Panc1 (cell line): ENCODE measurements at regions not wholly inside any gene's neighbourhood (a gene's known extent, or its start where the extent isn't known, plus 50 kb on each side); places are given as distances from the start of the nearest gene placed in this dataset.

Experiments
- ATAC-seq: fragments of 200-7000 bp; cut with Tn5 transposase; 2 replicates; pipeline ENCODE4 v1.9.1; 2020; ENCODE audit warnings: mild to moderate bottlenecking, moderate library complexity
- BruUV-seq: library from RNA; stranded (reverse); fragments of 400-500 nt; replicated peaks from 2 replicates; lab custom pipeline; 2021; lab: Mats Ljungman, UMichigan
- CTCF ChIA-PET: fragments of 300-600 bp; sonication (Branson Sonifier 250); formaldehyde crosslinking; loops from one replicate; lab custom pipeline; 2022; ENCODE audit warnings: antibody characterized with exemption; lab: Charles Lee
- POLR2A ChIA-PET: fragments of 300-600 bp; sonication (Branson Sonifier 250); formaldehyde crosslinking; loops from one replicate; lab custom pipeline; 2022; ENCODE audit warnings: antibody characterized with exemption; lab: Charles Lee
- DNase-seq: peaks from one replicate; pipeline ENCODE4 v3.0.0-alpha.2; 2010; ENCODE audit warnings: low read depth, low spot score
- H3K27ac ChIP-seq: 2 replicates; pipeline ENCODE4 v1.5.1; 2011; ENCODE audit warnings: mild to moderate bottlenecking, low read length, inconsistent platforms
- H3K27me3 ChIP-seq: fragments of 200-500 bp; sonication (Bioruptor generic); 2 replicates; pipeline ENCODE4 v1.6.0; 2014; ENCODE audit warnings: low read length, inconsistent platforms; ENCODE audit not compliant: control insufficient read depth, insufficient read depth
- H3K36me3 ChIP-seq: fragments of 200-500 bp; sonication (Bioruptor generic); 2 replicates; pipeline ENCODE4 v1.5.1; 2014; ENCODE audit warnings: inconsistent platforms, mild to moderate bottlenecking, low read length, moderate library complexity; ENCODE audit not compliant: control insufficient read depth, insufficient read depth
- H3K4me1 ChIP-seq: 2 replicates; pipeline ENCODE4 v1.5.1; 2011; ENCODE audit warnings: inconsistent platforms, mild to moderate bottlenecking, low read length, moderate library complexity; ENCODE audit not compliant: control insufficient read depth, insufficient read depth
- H3K4me3 ChIP-seq, 2 experiments: 2 replicates each; pipeline ENCODE4 v1.5.1; 2011 to 2012; ENCODE audit warnings: low read depth in 2 of 2, low read length in 2 of 2, mild to moderate bottlenecking in 2 of 2, inconsistent platforms in 1 of 2, moderate library complexity in 1 of 2
- H3K9me3 ChIP-seq: fragments of 200-500 bp; sonication (Bioruptor generic); 2 replicates; pipeline ENCODE4 v1.5.1; 2014; ENCODE audit warnings: low read depth, mild to moderate bottlenecking, inconsistent platforms, low read length, moderate library complexity; ENCODE audit not compliant: control insufficient read depth, insufficient read depth
- POLR2AphosphoS5 ChIP-seq: IDR thresholded peaks from 2 replicates; pipeline ENCODE4 v1.6.1; 2012; ENCODE audit warnings: mild to moderate bottlenecking, low read depth, low read length, moderate library complexity
- SIN3A ChIP-seq: IDR thresholded peaks from 2 replicates; pipeline ENCODE4 v1.6.1; 2012; ENCODE audit warnings: low read depth, mild to moderate bottlenecking, low read length, moderate library complexity, borderline replicate concordance; ENCODE audit not compliant: insufficient read depth
- TCF7L2 ChIP-seq: IDR thresholded peaks from 2 replicates; pipeline ENCODE4 v1.6.1; 2011; ENCODE audit warnings: mild to moderate bottlenecking, low read depth, low read length, inconsistent platforms
- in situ Hi-C: cut with HindIII; loops from 2 replicates; pipeline ENCODE4 v1.10.0; 2016; ENCODE audit warnings: low sequenced_read_pairs, low pct_unique_long_range_greater_than_20kb
- intact Hi-C: fragments of 100-400 bp; cut with micrococcal nuclease; formaldehyde crosslinking; loops from one replicate; pipeline ENCODE4 v1.10.0; 2022; ENCODE audit not compliant: unreplicated experiment
- TF ChIP-seq, protein P1 (sequence below): fragments of 450-650 bp; IDR thresholded peaks from 2 replicates; pipeline ENCODE4 v1.5.1; 2017; ENCODE audit warnings: mild to moderate bottlenecking
- TF ChIP-seq, protein P2 (sequence below), 2 experiments: IDR thresholded peaks; 2 replicates each; pipeline ENCODE4 v1.6.1; 2011 to 2012; ENCODE audit warnings: low read depth in 2 of 2, control low read depth in 1 of 2, low read length in 1 of 2, mild to moderate bottlenecking in 1 of 2, moderate library complexity in 1 of 2; ENCODE audit not compliant: insufficient read depth in 1 of 2

DNA sequence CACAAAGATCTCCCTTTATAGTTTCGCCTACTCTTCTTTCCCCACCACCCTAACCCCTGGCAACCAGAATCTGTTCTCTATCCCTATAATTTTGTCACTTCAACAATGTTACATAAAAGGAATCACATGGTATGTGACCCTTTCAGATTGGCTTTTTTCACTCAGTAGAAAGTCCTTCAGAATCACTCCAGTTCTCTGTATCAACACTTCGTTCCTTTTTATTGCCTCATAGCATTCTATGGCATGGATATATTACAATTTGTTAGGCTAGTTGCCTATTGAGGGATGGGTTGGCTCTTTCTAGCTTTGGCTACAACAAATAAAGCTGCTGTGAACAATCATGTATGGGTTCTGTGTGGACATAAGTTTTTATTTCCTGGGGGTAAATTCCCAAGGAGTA lies 163.1 kb downstream of the RPIA start:
- Histone ChIP-seq H3K4me1 (no peaks in the 10 kb centered on the region; the same call in 1 of the 2 replicates), H3K9me3 (no peaks in the 10 kb centered on the region), H3K27ac (no peak overlapping the region), H3K4me3 (no peak overlapping the region), H3K27me3 (peaks cover 3% of the 10 kb centered on the region; the same call in 1 of the 2 replicates), H3K36me3 (no peaks in the 10 kb centered on the region)
- intact Hi-C loops = no loop called here
- BruUV-seq = no TSS peak
- ChIA-PET CTCF (no interaction called here), POLR2A (no interaction called here)
- no peak for ATAC-seq
- in situ Hi-C loops = no loop called here
- DNase-seq = no peak
- TF ChIP-seq SIN3A (no peak), TCF7L2 (no peak), POLR2AphosphoS5 (no peak)
- TF ChIP-seq, protein P1, sequence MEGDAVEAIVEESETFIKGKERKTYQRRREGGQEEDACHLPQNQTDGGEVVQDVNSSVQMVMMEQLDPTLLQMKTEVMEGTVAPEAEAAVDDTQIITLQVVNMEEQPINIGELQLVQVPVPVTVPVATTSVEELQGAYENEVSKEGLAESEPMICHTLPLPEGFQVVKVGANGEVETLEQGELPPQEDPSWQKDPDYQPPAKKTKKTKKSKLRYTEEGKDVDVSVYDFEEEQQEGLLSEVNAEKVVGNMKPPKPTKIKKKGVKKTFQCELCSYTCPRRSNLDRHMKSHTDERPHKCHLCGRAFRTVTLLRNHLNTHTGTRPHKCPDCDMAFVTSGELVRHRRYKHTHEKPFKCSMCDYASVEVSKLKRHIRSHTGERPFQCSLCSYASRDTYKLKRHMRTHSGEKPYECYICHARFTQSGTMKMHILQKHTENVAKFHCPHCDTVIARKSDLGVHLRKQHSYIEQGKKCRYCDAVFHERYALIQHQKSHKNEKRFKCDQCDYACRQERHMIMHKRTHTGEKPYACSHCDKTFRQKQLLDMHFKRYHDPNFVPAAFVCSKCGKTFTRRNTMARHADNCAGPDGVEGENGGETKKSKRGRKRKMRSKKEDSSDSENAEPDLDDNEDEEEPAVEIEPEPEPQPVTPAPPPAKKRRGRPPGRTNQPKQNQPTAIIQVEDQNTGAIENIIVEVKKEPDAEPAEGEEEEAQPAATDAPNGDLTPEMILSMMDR = no peak
- TF ChIP-seq, protein P2, sequence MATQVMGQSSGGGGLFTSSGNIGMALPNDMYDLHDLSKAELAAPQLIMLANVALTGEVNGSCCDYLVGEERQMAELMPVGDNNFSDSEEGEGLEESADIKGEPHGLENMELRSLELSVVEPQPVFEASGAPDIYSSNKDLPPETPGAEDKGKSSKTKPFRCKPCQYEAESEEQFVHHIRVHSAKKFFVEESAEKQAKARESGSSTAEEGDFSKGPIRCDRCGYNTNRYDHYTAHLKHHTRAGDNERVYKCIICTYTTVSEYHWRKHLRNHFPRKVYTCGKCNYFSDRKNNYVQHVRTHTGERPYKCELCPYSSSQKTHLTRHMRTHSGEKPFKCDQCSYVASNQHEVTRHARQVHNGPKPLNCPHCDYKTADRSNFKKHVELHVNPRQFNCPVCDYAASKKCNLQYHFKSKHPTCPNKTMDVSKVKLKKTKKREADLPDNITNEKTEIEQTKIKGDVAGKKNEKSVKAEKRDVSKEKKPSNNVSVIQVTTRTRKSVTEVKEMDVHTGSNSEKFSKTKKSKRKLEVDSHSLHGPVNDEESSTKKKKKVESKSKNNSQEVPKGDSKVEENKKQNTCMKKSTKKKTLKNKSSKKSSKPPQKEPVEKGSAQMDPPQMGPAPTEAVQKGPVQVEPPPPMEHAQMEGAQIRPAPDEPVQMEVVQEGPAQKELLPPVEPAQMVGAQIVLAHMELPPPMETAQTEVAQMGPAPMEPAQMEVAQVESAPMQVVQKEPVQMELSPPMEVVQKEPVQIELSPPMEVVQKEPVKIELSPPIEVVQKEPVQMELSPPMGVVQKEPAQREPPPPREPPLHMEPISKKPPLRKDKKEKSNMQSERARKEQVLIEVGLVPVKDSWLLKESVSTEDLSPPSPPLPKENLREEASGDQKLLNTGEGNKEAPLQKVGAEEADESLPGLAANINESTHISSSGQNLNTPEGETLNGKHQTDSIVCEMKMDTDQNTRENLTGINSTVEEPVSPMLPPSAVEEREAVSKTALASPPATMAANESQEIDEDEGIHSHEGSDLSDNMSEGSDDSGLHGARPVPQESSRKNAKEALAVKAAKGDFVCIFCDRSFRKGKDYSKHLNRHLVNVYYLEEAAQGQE (IDR thresholded peaks at IDR 0.05; ENCODE audit: insufficient read depth in 1 of 2, low read depth in 2 of 2, low read length in 1 of 2) = no peak

DNA sequence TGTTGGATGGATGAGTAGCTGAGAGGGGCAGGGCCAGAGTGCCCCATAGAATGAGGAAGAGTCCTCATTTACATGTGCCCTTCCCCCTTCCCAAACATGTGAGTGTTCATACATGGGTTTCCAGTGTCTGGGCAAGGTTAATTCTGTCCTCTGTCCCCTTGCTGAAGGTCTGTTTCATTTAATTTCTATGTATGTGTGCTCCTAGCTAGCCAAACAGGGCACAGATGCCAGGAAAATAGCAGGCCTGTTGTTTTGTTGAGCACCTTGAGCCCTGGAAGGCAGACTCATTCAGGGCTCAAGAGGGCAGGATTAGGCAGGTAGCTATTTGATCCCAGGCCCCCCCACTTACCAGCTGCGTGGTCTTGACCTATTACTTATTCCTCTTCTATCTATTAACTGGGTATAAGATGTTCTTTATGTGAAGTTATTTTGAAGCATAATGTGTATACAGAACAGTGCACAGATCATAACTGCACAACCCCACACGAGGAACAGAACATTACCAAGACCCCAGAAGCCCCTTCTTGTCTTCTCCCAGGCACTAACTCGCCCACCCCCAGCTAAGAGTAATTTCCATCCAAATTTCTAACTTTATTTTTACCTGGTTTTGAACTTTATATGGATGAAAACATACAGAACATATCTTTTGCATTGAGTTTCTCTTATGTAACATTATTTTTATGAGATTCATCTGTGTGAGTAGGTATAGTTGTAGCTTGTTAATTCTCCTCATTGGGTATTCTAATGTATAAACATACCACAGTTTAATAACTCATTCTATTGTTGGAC lies 164.3 kb downstream of the RPIA start:
- no peak overlapping the region for H3K27ac ChIP-seq
- H3K4me3 ChIP-seq = no peak overlapping the region
- CTCF ChIA-PET = no interaction called here
- H3K27me3 ChIP-seq = no peaks in the 10 kb centered on the region; the same call in 1 of the 2 replicates
- H3K9me3 ChIP-seq = no peaks in the 10 kb centered on the region
- TF ChIP-seq TCF7L2 (no peak), POLR2AphosphoS5 (no peak), SIN3A (no peak)
- TF ChIP-seq, protein P2 (IDR thresholded peaks at IDR 0.05; ENCODE audit: insufficient read depth in 1 of 2, low read depth in 2 of 2, low read length in 1 of 2) = no peak
- TF ChIP-seq, protein P1 = no peak
- ATAC-seq (no peak), DNase-seq (no peak)
- intact Hi-C loops (no loop called here), in situ Hi-C loops (no loop called here)
- POLR2A ChIA-PET = no interaction called here
- no peaks in the 10 kb centered on the region for H3K36me3 ChIP-seq
- BruUV-seq = no TSS peak
- no peaks in the 10 kb centered on the region; the same call in 1 of the 2 replicates for H3K4me1 ChIP-seq
